ENCODE measurements at regions not wholly inside any gene's neighbourhood (a gene's known extent, or its start where the extent isn't known, plus 50 kb on each side); places are given as distances from the start of the nearest gene placed in this dataset.

DNA sequence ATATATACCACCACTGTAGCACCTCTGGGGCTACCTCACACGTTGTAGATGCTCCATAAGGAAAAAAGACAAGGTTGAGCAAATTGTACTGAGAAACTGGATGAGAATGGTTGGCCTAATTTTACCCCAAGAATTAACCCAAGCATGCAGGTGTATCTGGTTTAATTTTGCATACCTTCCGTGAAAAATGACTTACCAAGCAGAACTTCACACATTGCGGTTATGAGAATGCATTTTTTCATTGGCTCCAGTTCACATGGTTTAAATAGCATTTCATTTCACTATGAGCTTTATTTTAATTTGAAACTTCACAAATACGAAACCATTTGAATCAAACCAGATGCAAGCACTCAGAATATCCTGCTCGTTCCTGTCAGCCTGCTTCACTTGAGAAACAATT, 512.2 kb downstream of the LTN1 start:
- no peaks in the 10 kb centered on the region for H3F3A ChIP-seq (replicated peaks; ENCODE audit: low read depth)
- H3K4me2 ChIP-seq, result no peak overlapping the region
- ATAC-seq, result no peak
- Mint-ChIP-seq H3K27ac (no peak overlapping the region), H3K36me3 (ENCODE audit: low read depth) (peaks cover 15% of the 10 kb centered on the region; the same call in 2 of the 3 replicates), H3K27me3 (ENCODE audit: insufficient read depth, low read depth, poor library complexity) (no peaks in the 10 kb centered on the region), H3K4me3 (no peak overlapping the region), H3K4me1 (no peaks in the 10 kb centered on the region), H3K9me3 (peaks cover 18% of the 10 kb centered on the region)
- no peaks in the 10 kb centered on the region for H3K36me3 ChIP-seq (ENCODE audit: insufficient read depth)
- H3K4me1 ChIP-seq (ENCODE audit: insufficient read depth), result no peaks in the 10 kb centered on the region
- TF ChIP-seq, protein P1, sequence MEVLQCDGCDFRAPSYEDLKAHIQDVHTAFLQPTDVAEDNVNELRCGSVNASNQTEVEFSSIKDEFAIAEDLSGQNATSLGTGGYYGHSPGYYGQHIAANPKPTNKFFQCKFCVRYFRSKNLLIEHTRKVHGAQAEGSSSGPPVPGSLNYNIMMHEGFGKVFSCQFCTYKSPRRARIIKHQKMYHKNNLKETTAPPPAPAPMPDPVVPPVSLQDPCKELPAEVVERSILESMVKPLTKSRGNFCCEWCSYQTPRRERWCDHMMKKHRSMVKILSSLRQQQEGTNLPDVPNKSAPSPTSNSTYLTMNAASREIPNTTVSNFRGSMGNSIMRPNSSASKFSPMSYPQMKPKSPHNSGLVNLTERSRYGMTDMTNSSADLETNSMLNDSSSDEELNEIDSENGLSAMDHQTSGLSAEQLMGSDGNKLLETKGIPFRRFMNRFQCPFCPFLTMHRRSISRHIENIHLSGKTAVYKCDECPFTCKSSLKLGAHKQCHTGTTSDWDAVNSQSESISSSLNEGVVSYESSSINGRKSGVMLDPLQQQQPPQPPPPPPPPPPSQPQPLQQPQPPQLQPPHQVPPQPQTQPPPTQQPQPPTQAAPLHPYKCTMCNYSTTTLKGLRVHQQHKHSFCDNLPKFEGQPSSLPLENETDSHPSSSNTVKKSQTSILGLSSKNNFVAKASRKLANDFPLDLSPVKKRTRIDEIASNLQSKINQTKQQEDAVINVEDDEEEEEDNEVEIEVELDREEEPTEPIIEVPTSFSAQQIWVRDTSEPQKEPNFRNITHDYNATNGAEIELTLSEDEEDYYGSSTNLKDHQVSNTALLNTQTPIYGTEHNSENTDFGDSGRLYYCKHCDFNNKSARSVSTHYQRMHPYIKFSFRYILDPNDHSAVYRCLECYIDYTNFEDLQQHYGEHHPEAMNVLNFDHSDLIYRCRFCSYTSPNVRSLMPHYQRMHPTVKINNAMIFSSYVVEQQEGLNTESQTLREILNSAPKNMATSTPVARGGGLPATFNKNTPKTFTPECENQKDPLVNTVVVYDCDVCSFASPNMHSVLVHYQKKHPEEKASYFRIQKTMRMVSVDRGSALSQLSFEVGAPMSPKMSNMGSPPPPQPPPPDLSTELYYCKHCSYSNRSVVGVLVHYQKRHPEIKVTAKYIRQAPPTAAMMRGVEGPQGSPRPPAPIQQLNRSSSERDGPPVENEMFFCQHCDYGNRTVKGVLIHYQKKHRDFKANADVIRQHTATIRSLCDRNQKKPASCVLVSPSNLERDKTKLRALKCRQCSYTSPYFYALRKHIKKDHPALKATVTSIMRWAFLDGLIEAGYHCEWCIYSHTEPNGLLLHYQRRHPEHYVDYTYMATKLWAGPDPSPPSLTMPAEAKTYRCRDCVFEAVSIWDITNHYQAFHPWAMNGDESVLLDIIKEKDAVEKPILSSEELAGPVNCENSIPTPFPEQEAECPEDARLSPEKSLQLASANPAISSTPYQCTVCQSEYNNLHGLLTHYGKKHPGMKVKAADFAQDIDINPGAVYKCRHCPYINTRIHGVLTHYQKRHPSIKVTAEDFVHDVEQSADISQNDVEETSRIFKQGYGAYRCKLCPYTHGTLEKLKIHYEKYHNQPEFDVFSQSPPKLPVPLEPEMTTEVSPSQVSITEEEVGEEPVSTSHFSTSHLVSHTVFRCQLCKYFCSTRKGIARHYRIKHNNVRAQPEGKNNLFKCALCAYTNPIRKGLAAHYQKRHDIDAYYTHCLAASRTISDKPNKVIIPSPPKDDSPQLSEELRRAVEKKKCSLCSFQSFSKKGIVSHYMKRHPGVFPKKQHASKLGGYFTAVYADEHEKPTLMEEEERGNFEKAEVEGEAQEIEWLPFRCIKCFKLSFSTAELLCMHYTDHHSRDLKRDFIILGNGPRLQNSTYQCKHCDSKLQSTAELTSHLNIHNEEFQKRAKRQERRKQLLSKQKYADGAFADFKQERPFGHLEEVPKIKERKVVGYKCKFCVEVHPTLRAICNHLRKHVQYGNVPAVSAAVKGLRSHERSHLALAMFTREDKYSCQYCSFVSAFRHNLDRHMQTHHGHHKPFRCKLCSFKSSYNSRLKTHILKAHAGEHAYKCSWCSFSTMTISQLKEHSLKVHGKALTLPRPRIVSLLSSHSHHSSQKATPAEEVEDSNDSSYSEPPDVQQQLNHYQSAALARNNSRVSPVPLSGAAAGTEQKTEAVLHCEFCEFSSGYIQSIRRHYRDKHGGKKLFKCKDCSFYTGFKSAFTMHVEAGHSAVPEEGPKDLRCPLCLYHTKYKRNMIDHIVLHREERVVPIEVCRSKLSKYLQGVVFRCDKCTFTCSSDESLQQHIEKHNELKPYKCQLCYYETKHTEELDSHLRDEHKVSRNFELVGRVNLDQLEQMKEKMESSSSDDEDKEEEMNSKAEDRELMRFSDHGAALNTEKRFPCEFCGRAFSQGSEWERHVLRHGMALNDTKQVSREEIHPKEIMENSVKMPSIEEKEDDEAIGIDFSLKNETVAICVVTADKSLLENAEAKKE (CRISPR knock-in tag; IDR thresholded peaks at IDR 0.05), result no peak
- TF ChIP-seq, protein P2, sequence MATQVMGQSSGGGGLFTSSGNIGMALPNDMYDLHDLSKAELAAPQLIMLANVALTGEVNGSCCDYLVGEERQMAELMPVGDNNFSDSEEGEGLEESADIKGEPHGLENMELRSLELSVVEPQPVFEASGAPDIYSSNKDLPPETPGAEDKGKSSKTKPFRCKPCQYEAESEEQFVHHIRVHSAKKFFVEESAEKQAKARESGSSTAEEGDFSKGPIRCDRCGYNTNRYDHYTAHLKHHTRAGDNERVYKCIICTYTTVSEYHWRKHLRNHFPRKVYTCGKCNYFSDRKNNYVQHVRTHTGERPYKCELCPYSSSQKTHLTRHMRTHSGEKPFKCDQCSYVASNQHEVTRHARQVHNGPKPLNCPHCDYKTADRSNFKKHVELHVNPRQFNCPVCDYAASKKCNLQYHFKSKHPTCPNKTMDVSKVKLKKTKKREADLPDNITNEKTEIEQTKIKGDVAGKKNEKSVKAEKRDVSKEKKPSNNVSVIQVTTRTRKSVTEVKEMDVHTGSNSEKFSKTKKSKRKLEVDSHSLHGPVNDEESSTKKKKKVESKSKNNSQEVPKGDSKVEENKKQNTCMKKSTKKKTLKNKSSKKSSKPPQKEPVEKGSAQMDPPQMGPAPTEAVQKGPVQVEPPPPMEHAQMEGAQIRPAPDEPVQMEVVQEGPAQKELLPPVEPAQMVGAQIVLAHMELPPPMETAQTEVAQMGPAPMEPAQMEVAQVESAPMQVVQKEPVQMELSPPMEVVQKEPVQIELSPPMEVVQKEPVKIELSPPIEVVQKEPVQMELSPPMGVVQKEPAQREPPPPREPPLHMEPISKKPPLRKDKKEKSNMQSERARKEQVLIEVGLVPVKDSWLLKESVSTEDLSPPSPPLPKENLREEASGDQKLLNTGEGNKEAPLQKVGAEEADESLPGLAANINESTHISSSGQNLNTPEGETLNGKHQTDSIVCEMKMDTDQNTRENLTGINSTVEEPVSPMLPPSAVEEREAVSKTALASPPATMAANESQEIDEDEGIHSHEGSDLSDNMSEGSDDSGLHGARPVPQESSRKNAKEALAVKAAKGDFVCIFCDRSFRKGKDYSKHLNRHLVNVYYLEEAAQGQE (IDR thresholded peaks at IDR 0.05; ENCODE audit: unreplicated experiment), result no peak
- TF ChIP-seq JUNB (IDR thresholded peaks at IDR 0.05; ENCODE audit: unreplicated experiment) (no peak), POLR2AphosphoS5 (IDR thresholded peaks at IDR 0.05; ENCODE audit: low read depth) (no peak), EZH2 (IDR thresholded peaks at IDR 0.05; ENCODE audit: low read depth, unreplicated experiment) (no peak), ZNF114 (CRISPR knock-in tag; IDR thresholded peaks at IDR 0.05) (no peak), EZH2phosphoT487 (IDR thresholded peaks at IDR 0.05; ENCODE audit: unreplicated experiment) (no peak), CREB1 (CRISPR knock-in tag; IDR thresholded peaks at IDR 0.05; ENCODE audit: low read depth) (no peak), NANOG (IDR thresholded peaks at IDR 0.05; ENCODE audit: borderline replicate concordance) (no peak), STAT1 (IDR thresholded peaks at IDR 0.05; ENCODE audit: unreplicated experiment) (no peak), ZNF331 (CRISPR knock-in tag; IDR thresholded peaks at IDR 0.05; ENCODE audit: low read depth) (no peak)
- TF ChIP-seq, protein P3, sequence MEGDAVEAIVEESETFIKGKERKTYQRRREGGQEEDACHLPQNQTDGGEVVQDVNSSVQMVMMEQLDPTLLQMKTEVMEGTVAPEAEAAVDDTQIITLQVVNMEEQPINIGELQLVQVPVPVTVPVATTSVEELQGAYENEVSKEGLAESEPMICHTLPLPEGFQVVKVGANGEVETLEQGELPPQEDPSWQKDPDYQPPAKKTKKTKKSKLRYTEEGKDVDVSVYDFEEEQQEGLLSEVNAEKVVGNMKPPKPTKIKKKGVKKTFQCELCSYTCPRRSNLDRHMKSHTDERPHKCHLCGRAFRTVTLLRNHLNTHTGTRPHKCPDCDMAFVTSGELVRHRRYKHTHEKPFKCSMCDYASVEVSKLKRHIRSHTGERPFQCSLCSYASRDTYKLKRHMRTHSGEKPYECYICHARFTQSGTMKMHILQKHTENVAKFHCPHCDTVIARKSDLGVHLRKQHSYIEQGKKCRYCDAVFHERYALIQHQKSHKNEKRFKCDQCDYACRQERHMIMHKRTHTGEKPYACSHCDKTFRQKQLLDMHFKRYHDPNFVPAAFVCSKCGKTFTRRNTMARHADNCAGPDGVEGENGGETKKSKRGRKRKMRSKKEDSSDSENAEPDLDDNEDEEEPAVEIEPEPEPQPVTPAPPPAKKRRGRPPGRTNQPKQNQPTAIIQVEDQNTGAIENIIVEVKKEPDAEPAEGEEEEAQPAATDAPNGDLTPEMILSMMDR (conservative IDR thresholded peaks at IDR 0.05; ENCODE audit: low read depth in 2 of 2), result no peak
- TF ChIP-seq, protein P4, sequence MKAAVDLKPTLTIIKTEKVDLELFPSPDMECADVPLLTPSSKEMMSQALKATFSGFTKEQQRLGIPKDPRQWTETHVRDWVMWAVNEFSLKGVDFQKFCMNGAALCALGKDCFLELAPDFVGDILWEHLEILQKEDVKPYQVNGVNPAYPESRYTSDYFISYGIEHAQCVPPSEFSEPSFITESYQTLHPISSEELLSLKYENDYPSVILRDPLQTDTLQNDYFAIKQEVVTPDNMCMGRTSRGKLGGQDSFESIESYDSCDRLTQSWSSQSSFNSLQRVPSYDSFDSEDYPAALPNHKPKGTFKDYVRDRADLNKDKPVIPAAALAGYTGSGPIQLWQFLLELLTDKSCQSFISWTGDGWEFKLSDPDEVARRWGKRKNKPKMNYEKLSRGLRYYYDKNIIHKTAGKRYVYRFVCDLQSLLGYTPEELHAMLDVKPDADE (IDR thresholded peaks at IDR 0.05), result no peak
- no peaks in the 10 kb centered on the region for H4K20me1 ChIP-seq (replicated peaks; ENCODE audit: insufficient read depth)
- no peaks in the 10 kb centered on the region for H3K79me2 ChIP-seq (replicated peaks; ENCODE audit: insufficient read depth)
- DNase-seq (ENCODE audit: low spot score), result no peak
- H2AFZ ChIP-seq, result no peak overlapping the region
- H3K27ac ChIP-seq (ENCODE audit: low read depth), result no peak overlapping the region
- H3K4me3 ChIP-seq, result no peak overlapping the region
- H3K27me3 ChIP-seq (ENCODE audit: insufficient read depth), result no peaks in the 10 kb centered on the region
- no peaks in the 10 kb centered on the region; the same call in 1 of the 2 replicates for H3K9me2 ChIP-seq (ENCODE audit: insufficient read depth)

Data from GM23338 (cell line).